ENCODE measurements at regions not wholly inside any gene's neighbourhood (a gene's known extent, or its start where the extent isn't known, plus 50 kb on each side); places are given as distances from the start of the nearest gene placed in this dataset.

DNA sequence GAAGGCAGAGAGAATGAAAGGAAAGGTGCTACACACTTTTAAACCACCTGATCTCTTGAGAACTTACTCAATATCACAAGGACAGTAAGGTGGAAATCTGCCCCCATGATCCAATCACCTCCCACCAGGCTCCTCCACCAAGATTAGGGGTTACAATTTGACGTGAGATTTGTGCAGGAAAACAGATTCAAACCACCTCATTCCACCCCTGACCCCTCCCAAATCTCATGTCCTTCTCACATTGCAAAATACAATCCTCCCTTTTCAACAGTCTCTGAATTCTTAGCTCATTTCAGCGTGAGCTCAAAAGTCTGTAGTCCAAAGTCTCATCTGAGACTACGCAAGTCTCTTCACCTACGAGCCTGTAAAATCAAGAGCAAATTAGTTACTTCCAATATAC is 768.3 kb upstream of the COX7C start:
- TF ChIP-seq, protein P1, sequence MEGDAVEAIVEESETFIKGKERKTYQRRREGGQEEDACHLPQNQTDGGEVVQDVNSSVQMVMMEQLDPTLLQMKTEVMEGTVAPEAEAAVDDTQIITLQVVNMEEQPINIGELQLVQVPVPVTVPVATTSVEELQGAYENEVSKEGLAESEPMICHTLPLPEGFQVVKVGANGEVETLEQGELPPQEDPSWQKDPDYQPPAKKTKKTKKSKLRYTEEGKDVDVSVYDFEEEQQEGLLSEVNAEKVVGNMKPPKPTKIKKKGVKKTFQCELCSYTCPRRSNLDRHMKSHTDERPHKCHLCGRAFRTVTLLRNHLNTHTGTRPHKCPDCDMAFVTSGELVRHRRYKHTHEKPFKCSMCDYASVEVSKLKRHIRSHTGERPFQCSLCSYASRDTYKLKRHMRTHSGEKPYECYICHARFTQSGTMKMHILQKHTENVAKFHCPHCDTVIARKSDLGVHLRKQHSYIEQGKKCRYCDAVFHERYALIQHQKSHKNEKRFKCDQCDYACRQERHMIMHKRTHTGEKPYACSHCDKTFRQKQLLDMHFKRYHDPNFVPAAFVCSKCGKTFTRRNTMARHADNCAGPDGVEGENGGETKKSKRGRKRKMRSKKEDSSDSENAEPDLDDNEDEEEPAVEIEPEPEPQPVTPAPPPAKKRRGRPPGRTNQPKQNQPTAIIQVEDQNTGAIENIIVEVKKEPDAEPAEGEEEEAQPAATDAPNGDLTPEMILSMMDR (IDR thresholded peaks at IDR 0.05): no peak
- no peak for TF ChIP-seq POLR2A (IDR thresholded peaks at IDR 0.05)
